HepG2 (cell line): ENCODE measurements at regions not wholly inside any gene's neighbourhood (a gene's known extent, or its start where the extent isn't known, plus 50 kb on each side); places are given as distances from the start of the nearest gene placed in this dataset.

Experiments used
- CREB1 ChIP-seq, 2 experiments: fragments of 450-650 bp in 1 of 2; IDR thresholded peaks; 2 replicates each; pipeline ENCODE4 v1.6.1; 2016 to 2017; ENCODE audit warnings: control low read depth in 1 of 2, mild to moderate bottlenecking in 1 of 2, missing compliant biosample characterization in 1 of 2, missing genetic modification characterization in 1 of 2
- EZH2 ChIP-seq: conservative IDR thresholded peaks from 2 replicates; pipeline ENCODE4 v1.6.1; 2012; ENCODE audit warnings: mild to moderate bottlenecking, low read depth, low read length, moderate library complexity
- POLR2AphosphoS5 ChIP-seq: IDR thresholded peaks from 2 replicates; pipeline ENCODE4 v1.6.1; 2012; ENCODE audit warnings: low read depth, low read length
- SCMH1 ChIP-seq: sonication (generic); formaldehyde crosslinking; IDR thresholded peaks from 2 replicates; pipeline ENCODE4 v1.9.0; 2021; ENCODE audit warnings: missing genetic modification reagents, mild to moderate bottlenecking, borderline replicate concordance
- THYN1 ChIP-seq: sonication (generic); formaldehyde crosslinking; IDR thresholded peaks from 2 replicates; pipeline ENCODE4 v1.8.1; 2023; ENCODE audit warnings: low read depth, mild to moderate bottlenecking, moderate library complexity, missing genetic modification reagents, borderline replicate concordance
- YY1 ChIP-seq: IDR thresholded peaks from 2 replicates; pipeline ENCODE4 v1.6.1; 2011; ENCODE audit warnings: low read length, low read depth, moderate library complexity, mild to moderate bottlenecking; ENCODE audit not compliant: insufficient read depth, insufficient replicate concordance
- ZHX2 ChIP-seq, 2 experiments: sonication (generic) in 1 of 2; formaldehyde crosslinking in 1 of 2; IDR thresholded peaks; 2 replicates each; pipeline versions ENCODE4 v1.6.1 to v1.9.0; 2014 to 2022; ENCODE audit warnings: antibody characterized with exemption in 1 of 2, borderline replicate concordance in 1 of 2, inconsistent platforms in 1 of 2, low read depth in 1 of 2, missing genetic modification reagents in 1 of 2
- ZMYM3 ChIP-seq: sonication (generic); formaldehyde crosslinking; IDR thresholded peaks from 2 replicates; pipeline ENCODE4 v1.5.1; 2020; ENCODE audit warnings: mild to moderate bottlenecking, missing genetic modification reagents
- ZNF232 ChIP-seq: sonication (generic); formaldehyde crosslinking; IDR thresholded peaks from 2 replicates; pipeline ENCODE4 v1.4.0; 2020; ENCODE audit warnings: missing genetic modification reagents, borderline replicate concordance
- TF ChIP-seq, protein P1 (sequence below): sonication (generic); formaldehyde crosslinking; IDR thresholded peaks from 2 replicates; pipeline ENCODE4 v1.5.0; 2020; ENCODE audit warnings: mild to moderate bottlenecking, missing genetic modification reagents, moderate library complexity
- TF ChIP-seq, protein P2 (sequence below): IDR thresholded peaks from 2 replicates; pipeline ENCODE4 v1.6.1; 2012; ENCODE audit warnings: inconsistent platforms

DNA sequence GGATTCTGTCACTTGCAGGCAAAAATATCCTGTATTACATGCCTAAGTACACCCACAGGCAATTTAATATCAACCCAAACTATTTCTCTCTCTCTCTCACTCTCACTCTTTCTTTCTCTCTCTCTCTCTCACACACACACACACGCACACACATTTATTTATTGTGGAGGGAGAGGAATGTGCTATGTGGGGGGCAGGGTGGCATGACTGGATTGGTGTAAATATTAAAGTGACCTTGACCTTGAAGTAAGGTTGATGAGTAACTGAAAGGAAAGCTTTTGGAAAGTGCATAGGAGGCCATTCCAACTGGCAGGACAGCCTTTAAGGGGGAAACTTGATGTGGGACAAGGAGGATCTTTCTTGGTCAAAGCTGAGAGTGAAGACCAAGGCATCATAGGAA is 589.7 kb upstream of the KIRREL3 start:
- TF ChIP-seq SCMH1 = no peak
- TF ChIP-seq YY1 = no peak
- TF ChIP-seq ZMYM3 (CRISPR knock-in tag) = no peak
- TF ChIP-seq ZHX2 (IDR thresholded peaks at IDR 0.05; ENCODE audit: low read depth) = no peak
- TF ChIP-seq ZHX2 (CRISPR knock-in tag; IDR thresholded peaks at IDR 0.05; ENCODE audit: borderline replicate concordance) = no peak
- TF ChIP-seq, protein P1, sequence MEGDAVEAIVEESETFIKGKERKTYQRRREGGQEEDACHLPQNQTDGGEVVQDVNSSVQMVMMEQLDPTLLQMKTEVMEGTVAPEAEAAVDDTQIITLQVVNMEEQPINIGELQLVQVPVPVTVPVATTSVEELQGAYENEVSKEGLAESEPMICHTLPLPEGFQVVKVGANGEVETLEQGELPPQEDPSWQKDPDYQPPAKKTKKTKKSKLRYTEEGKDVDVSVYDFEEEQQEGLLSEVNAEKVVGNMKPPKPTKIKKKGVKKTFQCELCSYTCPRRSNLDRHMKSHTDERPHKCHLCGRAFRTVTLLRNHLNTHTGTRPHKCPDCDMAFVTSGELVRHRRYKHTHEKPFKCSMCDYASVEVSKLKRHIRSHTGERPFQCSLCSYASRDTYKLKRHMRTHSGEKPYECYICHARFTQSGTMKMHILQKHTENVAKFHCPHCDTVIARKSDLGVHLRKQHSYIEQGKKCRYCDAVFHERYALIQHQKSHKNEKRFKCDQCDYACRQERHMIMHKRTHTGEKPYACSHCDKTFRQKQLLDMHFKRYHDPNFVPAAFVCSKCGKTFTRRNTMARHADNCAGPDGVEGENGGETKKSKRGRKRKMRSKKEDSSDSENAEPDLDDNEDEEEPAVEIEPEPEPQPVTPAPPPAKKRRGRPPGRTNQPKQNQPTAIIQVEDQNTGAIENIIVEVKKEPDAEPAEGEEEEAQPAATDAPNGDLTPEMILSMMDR (CRISPR knock-in tag) = no peak
- no peak for TF ChIP-seq CREB1 (IDR thresholded peaks at IDR 0.05)
- TF ChIP-seq CREB1 (CRISPR knock-in tag; IDR thresholded peaks at IDR 0.05) = no peak
- no peak for TF ChIP-seq EZH2
- TF ChIP-seq THYN1 (CRISPR knock-in tag) = no peak
- TF ChIP-seq ZNF232 (CRISPR knock-in tag) = no peak
- TF ChIP-seq, protein P2, sequence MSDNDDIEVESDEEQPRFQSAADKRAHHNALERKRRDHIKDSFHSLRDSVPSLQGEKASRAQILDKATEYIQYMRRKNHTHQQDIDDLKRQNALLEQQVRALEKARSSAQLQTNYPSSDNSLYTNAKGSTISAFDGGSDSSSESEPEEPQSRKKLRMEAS = no peak
- TF ChIP-seq POLR2AphosphoS5 = no peak
